IMR-90 (cell line): ENCODE measurements at regions not wholly inside any gene's neighbourhood (a gene's known extent, or its start where the extent isn't known, plus 50 kb on each side); places are given as distances from the start of the nearest gene placed in this dataset.

Experiments
- ATAC-seq: fragments of 200-7000 bp; cut with Tn5 transposase; 2 replicates; pipeline ENCODE4 v1.9.1; 2020; ENCODE audit warnings: low read depth, mild to moderate bottlenecking, moderate library complexity
- BruUV-seq: library from RNA; stranded (reverse); fragments of 400-500 nt; replicated peaks from 2 replicates; lab custom pipeline; 2021; lab: Mats Ljungman, UMichigan
- CTCF ChIA-PET: fragments of 300-600 bp; formaldehyde crosslinking; extraction: SDS; loops from one replicate; lab custom pipeline; 2021; ENCODE audit warnings: antibody characterized with exemption; lab: Yijun Ruan, JAX
- POLR2A ChIA-PET: fragments of 300-600 bp; sonication (Branson Sonifier 250); formaldehyde crosslinking; loops from one replicate; lab custom pipeline; 2022; ENCODE audit warnings: antibody characterized with exemption; ENCODE audit not compliant: unreplicated experiment; lab: Charles Lee
- DNase-seq: peaks from one replicate; pipeline ENCODE4 v3.0.0; 2013
- H2AFZ ChIP-seq: replicated peaks from 2 replicates; pipeline ENCODE3; 2013; ENCODE audit warnings: low read length, mild to moderate bottlenecking; ENCODE audit not compliant: poor library complexity
- H2AK5ac ChIP-seq: 2 replicates; pipeline ENCODE4 v1.6.1; 2013; ENCODE audit warnings: low read depth, low read length, inconsistent platforms
- H2AK9ac ChIP-seq: replicated peaks from 2 replicates; pipeline ENCODE3; 2013; ENCODE audit warnings: mild to moderate bottlenecking, low read depth, low read length, moderate library complexity; ENCODE audit not compliant: poor library complexity
- H2BK120ac ChIP-seq: 2 replicates; pipeline ENCODE4 v1.6.1; 2013; ENCODE audit warnings: low read depth, low read length, inconsistent platforms
- H2BK15ac ChIP-seq: 3 replicates; pipeline ENCODE4 v1.6.1; 2013; ENCODE audit warnings: low read depth, low read length, inconsistent platforms
- H2BK20ac ChIP-seq: 2 replicates; pipeline ENCODE4 v1.6.1; 2013; ENCODE audit warnings: low read depth, mild to moderate bottlenecking, inconsistent platforms, low read length, moderate library complexity
- H2BK5ac ChIP-seq: 2 replicates; pipeline ENCODE4 v1.6.1; 2013; ENCODE audit warnings: mild to moderate bottlenecking, low read depth, low read length, inconsistent platforms; ENCODE audit not compliant: poor library complexity, severe bottlenecking
- H3K14ac ChIP-seq: replicated peaks from 2 replicates; pipeline ENCODE4 v1.6.1; 2013; ENCODE audit warnings: low read depth, low read length, inconsistent platforms
- H3K18ac ChIP-seq: 2 replicates; pipeline ENCODE4 v1.6.1; 2013; ENCODE audit warnings: low read depth, low read length, control low read depth
- H3K23ac ChIP-seq: 2 replicates; pipeline ENCODE4 v1.6.1; 2013; ENCODE audit warnings: low read depth, low read length, inconsistent platforms
- H3K27ac ChIP-seq: 2 replicates; pipeline ENCODE4 v1.5.1; 2013; ENCODE audit warnings: mild to moderate bottlenecking, control low read depth, low read length; ENCODE audit not compliant: insufficient read depth
- H3K27me3 ChIP-seq: 2 replicates; pipeline ENCODE4 v1.6.1; 2013; ENCODE audit warnings: low read length; ENCODE audit not compliant: control insufficient read depth, insufficient read depth
- H3K36me3 ChIP-seq: 2 replicates; pipeline ENCODE4 v1.6.1; 2013; ENCODE audit warnings: low read length, mixed read lengths; ENCODE audit not compliant: control insufficient read depth, insufficient read depth
- H3K4ac ChIP-seq: 2 replicates; pipeline ENCODE4 v1.6.1; 2013; ENCODE audit warnings: low read depth, low read length, inconsistent platforms
- H3K4me1 ChIP-seq: 2 replicates; pipeline ENCODE4 v1.6.1; 2013; ENCODE audit warnings: low read length, mixed read lengths; ENCODE audit not compliant: control insufficient read depth, insufficient read depth
- H3K4me2 ChIP-seq: 2 replicates; pipeline ENCODE4 v1.6.1; 2013; ENCODE audit warnings: low read depth, mild to moderate bottlenecking, control low read depth, low read length, moderate library complexity
- H3K4me3 ChIP-seq: 2 replicates; pipeline ENCODE4 v1.5.1; 2013; ENCODE audit warnings: low read depth, mild to moderate bottlenecking, control low read depth, low read length, moderate library complexity; ENCODE audit not compliant: insufficient read depth
- H3K56ac ChIP-seq: 2 replicates; pipeline ENCODE4 v1.6.1; 2013; ENCODE audit warnings: low read length, inconsistent platforms; ENCODE audit not compliant: insufficient read depth; ENCODE audit errors: extremely low read depth
- H3K79me1 ChIP-seq, 2 experiments: 2 replicates each; pipeline ENCODE4 v1.6.1; 2013; ENCODE audit warnings: low read length in 2 of 2, inconsistent platforms in 1 of 2, low read depth in 1 of 2
- H3K9ac ChIP-seq: 2 replicates; pipeline ENCODE4 v1.6.1; 2013; ENCODE audit warnings: low read depth, low read length, control low read depth
- H3K9me1 ChIP-seq: 2 replicates; pipeline ENCODE4 v1.6.1; 2013; ENCODE audit warnings: low read length, inconsistent platforms; ENCODE audit not compliant: insufficient read depth
- H3K9me3 ChIP-seq: 2 replicates; pipeline ENCODE4 v1.6.1; 2013; ENCODE audit warnings: low read length; ENCODE audit not compliant: control insufficient read depth, insufficient read depth
- H4K20me1 ChIP-seq: 2 replicates; pipeline ENCODE4 v1.6.1; 2013; ENCODE audit warnings: low read length, inconsistent platforms; ENCODE audit not compliant: insufficient read depth
- H4K5ac ChIP-seq: 2 replicates; pipeline ENCODE4 v1.6.1; 2013; ENCODE audit warnings: mild to moderate bottlenecking, low read depth, low read length, control low read depth
- H4K8ac ChIP-seq, 2 experiments: 2 replicates each; pipeline ENCODE4 v1.6.1; 2013; ENCODE audit warnings: low read depth in 2 of 2, low read length in 2 of 2, control low read depth in 1 of 2, inconsistent platforms in 1 of 2
- H4K91ac ChIP-seq: 2 replicates; pipeline ENCODE4 v1.6.1; 2013; ENCODE audit warnings: low read depth, low read length, inconsistent platforms; ENCODE audit not compliant: insufficient read depth
- CEBPB ChIP-seq: IDR thresholded peaks from 2 replicates; pipeline ENCODE4 v1.6.1; 2012; ENCODE audit warnings: low read depth, low read length, improper control_type of control experiment
- FOS ChIP-seq: fragments of 150-350 bp; IDR thresholded peaks from 2 replicates; pipeline ENCODE4 v1.6.1; 2016; ENCODE audit warnings: low read depth, low read length
- MAZ ChIP-seq: IDR thresholded peaks from 2 replicates; pipeline ENCODE4 v1.6.1; 2012; ENCODE audit warnings: low read depth, mild to moderate bottlenecking, low read length, improper control_type of control experiment, moderate library complexity, borderline replicate concordance
- WGBS, 2 experiments: methylation state at CpG; one replicate each; pipeline versions ENCODE4 v1.1.5 to v1.1.7; 2013; ENCODE audit warnings: missing lambda C conversion rate in 2 of 2; ENCODE audit not compliant: insufficient read length in 1 of 2; ENCODE audit errors: extremely low coverage in 2 of 2; 5-methylcytosine and 5-hydroxymethylcytosine counted together
- dilution Hi-C: fragments of 300-500 bp; cut with HindIII; formaldehyde crosslinking; loops from one replicate; pipeline ENCODE4 v1.14.3; 2018; ENCODE audit warnings: low sequenced_read_pairs; ENCODE audit not compliant: unreplicated experiment
- in situ Hi-C: fragments of 300-500 bp; cut with MboI; formaldehyde crosslinking; loops from 3 replicates; pipeline ENCODE4 v1.14.3; 2019; ENCODE audit warnings: low sequenced_read_pairs, inconsistent platforms, mixed read lengths
- intact Hi-C: fragments of 100-400 bp; cut with micrococcal nuclease; formaldehyde crosslinking; loops from 2 replicates; pipeline ENCODE4 v1.10.0; 2022
- TF ChIP-seq, protein P1 (sequence below): conservative IDR thresholded peaks from 2 replicates; pipeline ENCODE4 v1.5.1; 2012; ENCODE audit warnings: mild to moderate bottlenecking, low read depth, low read length, improper control_type of control experiment

- DNase-seq (peak; percentile 66), ATAC-seq (peak; percentile 70)
- Histone ChIP-seq H3K9me1 (no peaks in the 10 kb centered on the region), H3K4ac (no peak overlapping the region), H3K4me2 (peak overlapping the region; percentile 59; the same call in 1 of the 2 replicates), H3K14ac (no peak overlapping the region), H4K5ac (no peak overlapping the region; the same call in 1 of the 2 replicates), H2BK15ac (no peak overlapping the region), H3K9me3 (peaks cover 4% of the 10 kb centered on the region; the same call in 1 of the 2 replicates), H4K91ac (no peak overlapping the region), H2AK9ac (no peak overlapping the region), H2BK20ac (no peak overlapping the region), H2AFZ (no peak overlapping the region), H4K8ac (no peak overlapping the region; a peak in 1 of 4 replicates), H2BK120ac (peak overlapping the region; percentile 6; the same call in 1 of the 2 replicates), H2AK5ac (no peak overlapping the region), H3K36me3 (no peaks in the 10 kb centered on the region), H3K23ac (no peak overlapping the region; the same call in 1 of the 2 replicates), H3K56ac (no peak overlapping the region), H3K18ac (peak overlapping the region; percentile 33; the same call in 1 of the 2 replicates), H4K20me1 (no peaks in the 10 kb centered on the region), H2BK5ac (peak overlapping the region; percentile 68), H3K4me1 (peaks cover 7% of the 10 kb centered on the region; the same call in 1 of the 2 replicates), H3K27ac (no peak overlapping the region), H3K27me3 (no peaks in the 10 kb centered on the region), H3K4me3 (no peak overlapping the region), H3K79me1 (no peaks in the 10 kb centered on the region), H3K9ac (no peak overlapping the region; the same call in 1 of the 2 replicates)
- in situ Hi-C loops = no loop called here
- CTCF ChIA-PET = no interaction called here
- intact Hi-C loops = no loop called here
- no peak for TF ChIP-seq CEBPB
- TF ChIP-seq MAZ = no peak
- TF ChIP-seq FOS = no peak
- TF ChIP-seq, protein P1, sequence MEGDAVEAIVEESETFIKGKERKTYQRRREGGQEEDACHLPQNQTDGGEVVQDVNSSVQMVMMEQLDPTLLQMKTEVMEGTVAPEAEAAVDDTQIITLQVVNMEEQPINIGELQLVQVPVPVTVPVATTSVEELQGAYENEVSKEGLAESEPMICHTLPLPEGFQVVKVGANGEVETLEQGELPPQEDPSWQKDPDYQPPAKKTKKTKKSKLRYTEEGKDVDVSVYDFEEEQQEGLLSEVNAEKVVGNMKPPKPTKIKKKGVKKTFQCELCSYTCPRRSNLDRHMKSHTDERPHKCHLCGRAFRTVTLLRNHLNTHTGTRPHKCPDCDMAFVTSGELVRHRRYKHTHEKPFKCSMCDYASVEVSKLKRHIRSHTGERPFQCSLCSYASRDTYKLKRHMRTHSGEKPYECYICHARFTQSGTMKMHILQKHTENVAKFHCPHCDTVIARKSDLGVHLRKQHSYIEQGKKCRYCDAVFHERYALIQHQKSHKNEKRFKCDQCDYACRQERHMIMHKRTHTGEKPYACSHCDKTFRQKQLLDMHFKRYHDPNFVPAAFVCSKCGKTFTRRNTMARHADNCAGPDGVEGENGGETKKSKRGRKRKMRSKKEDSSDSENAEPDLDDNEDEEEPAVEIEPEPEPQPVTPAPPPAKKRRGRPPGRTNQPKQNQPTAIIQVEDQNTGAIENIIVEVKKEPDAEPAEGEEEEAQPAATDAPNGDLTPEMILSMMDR = no peak
- dilution Hi-C loops = no loop called here
- no TSS peak for BruUV-seq
- POLR2A ChIA-PET = interaction anchor here (0.6 kb wide), 1 partner anchor 1146 kb away, joined by 7 read pairs; no protein-coding TSS in a partner anchor
- WGBS, 2 experiments = no CpG with 5 or more reads among the region's 3 CpGs
These were observed 67.9 kb upstream of the RAPGEF4 start for GRCh38 chr2:172667581-172668325.
